HG02884 (cell line): ENCODE measurements at regions not wholly inside any gene's neighbourhood (a gene's known extent, or its start where the extent isn't known, plus 50 kb on each side); places are given as distances from the start of the nearest gene placed in this dataset.
"Not testable (repeated sequence)": the region's sequence is repeated elsewhere in the genome, so short reads cannot be mapped to it uniquely, and the experiment has no call there.

Experiments
- ATAC-seq: cut with Tn5 transposase; IDR thresholded peaks from one replicate; pipeline ENCODE4 v1.9.1; 2021; ENCODE audit warnings: mild to moderate bottlenecking, moderate library complexity; ENCODE audit not compliant: unreplicated experiment

DNA sequence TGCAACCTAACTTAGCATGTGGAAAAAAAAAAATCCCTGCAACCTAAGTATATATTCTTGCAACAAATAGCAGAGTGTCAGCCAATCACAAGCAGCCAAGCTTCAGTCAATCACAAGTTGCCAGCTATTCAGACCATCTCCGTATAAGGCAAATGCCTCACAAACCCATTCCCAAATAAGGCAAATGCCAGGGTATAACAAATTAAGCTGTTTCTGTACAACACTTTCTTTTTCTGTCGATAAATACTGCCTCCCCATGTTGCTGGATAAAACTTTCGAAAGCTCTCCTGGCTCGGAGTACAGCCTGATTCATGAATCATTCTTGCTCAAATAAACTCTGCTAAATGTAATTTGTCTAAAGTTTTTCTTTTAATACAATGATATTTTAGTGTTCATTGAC lies 460.7 kb upstream of the SMIM31 start:
- ATAC-seq, result no peak

DNA sequence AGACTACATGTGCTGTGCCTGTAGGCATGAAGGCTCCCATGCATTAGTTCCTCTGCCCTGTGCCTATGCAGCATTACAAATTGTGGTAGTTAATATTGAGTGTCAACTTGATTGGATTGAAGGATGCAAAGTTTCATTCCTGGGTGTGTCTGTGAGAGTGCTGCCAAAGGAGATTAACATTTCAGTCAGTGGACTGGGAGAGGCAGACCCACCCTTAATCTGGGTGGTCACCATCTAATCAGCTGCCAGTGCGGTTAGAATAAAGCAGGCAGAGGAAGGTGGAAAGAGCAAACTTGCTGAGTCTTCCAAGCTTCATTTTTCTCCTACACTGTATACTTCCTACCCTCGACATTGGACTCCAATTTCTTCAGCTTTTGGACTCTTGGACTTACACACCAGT lies 460.2 kb upstream of the SMIM31 start:
- ATAC-seq, result no peak

DNA sequence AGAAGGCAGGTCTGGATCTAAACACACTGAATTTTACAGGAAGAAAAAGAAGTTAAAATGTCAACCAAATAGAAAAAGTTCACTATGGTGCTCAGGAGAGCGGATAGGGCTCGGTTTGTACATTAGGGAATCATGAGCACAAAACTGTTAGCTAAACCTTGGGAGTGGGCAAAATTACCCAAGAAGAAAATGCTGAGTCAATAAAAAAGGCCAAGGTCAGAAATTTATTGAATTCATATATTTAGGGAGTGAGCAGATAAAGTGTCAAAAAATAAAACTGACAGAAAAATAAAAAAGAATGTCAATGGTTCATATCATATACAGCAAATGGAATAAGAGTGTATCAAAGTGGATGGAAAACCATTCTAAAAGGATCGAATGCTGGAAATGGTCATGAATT lies 452.5 kb upstream of the SMIM31 start:
- no peak for ATAC-seq

DNA sequence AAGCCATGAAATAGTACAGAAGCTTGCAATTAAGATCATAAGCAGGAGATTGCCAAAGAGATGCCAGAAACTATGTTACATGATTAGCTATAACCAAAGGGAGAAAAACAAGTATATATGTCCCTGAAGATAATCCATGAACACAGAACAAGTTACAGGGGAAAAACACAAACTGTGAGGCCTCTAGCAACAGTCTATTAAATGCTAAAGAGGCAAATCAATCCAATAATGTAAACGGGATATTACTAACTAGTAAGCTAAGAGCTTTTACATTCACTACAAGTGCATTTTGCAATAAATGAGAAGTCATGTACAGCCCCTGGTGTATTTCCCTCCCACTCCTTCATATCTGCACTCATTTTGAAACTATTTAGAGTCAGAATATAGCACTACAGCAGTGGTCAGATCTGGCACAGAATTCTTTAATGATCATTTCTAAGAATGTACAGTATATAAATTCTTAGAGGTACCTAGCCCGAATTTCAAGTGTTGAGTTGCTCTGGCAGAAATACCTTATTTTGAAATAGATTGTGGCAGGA lies 449.8 kb upstream of the SMIM31 start:
- ATAC-seq, result peak; percentile 96

DNA sequence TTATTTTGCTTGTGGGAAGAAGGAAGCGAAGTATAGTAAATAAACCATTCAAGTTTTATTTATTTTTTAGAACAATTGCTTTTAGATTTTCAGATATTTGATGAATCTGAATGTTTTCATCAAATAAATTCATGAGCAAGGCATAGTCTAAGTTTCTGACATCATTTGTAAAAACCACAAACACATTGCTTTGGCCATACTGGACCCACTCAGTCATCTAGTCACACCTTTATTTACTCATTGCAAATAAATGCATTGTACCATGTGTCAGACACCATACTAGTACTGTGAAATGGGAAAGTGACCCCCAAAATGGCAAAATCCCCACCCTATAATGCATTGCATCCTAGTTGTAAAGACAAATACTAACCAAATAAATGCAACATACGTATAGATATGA lies 449.1 kb upstream of the SMIM31 start:
- no peak for ATAC-seq

DNA sequence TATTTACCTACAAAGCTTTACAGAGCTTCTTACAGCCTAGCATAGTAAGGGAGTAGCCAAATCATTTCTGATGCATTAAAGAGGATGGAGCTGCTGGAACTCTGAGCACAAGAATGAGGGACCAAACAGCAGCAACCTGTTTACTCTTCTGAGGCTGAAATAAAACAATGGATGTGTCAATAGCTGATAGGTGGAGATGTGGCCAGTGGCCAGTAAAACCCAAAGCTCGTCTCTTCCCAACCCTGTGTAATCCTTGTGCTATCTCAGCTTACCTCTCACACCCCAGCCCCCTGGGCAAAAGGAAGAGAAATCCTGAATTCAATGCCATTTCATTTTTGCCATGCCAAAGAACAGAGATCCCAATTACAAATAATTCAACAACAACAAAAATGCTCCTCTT lies 446.7 kb upstream of the SMIM31 start:
- no peak for ATAC-seq

DNA sequence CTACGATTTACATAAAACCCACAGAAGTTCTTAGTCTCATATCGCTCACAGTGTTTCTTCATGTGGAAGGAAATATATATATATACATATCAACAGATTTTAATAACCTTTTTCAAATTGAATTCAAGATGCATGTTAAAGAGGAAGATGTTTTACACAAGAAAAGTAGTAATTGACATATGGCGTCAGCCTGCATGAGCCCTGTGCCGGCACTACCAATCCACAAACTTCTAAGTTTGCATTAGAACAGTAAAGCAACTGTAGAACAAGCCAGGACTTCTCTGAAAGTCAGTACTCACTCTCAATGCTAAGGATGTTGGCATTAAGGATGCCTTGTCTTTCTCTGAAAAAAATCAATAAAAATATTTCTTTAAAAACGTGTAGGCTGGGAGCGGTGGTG lies 441.3 kb upstream of the SMIM31 start:
- ATAC-seq, result no peak

DNA sequence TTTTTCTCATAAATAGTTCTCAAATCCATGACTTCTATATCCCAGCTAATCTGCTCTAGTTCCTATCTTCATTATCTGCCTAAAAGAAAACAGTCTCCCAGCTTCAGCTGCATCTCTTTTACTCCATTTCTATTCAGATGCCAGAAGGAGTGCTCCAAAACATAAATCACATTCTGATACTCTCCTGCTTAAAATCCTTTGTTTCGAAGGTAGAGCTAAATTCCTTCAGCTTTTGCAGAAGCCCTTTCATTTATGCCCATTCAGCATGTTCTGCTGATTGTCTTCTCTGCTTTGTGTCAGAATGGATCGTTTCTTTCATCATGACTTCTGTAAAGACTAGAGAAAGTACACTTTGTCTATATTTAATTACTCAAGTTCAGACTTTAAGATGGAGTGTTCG lies 440.1 kb upstream of the SMIM31 start:
- no peak for ATAC-seq

DNA sequence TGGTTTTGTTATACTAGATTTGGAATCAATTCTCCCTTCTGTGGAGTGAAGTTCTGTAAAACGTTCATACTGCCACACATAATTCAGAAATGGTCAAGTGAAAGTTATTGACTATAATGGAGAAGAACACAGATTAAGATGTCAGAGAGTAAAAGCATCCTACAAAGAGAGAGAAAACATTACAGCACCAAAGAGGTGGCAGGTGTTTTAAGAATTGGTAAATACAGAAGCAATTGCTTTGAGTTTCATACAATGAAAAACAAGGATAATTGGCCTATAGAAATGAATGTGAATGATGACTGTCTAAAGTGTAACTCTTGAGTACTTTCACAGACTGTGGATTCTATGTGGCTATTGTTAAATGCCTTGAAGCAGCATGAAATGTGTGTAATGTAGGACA lies 435.6 kb upstream of the SMIM31 start:
- no peak for ATAC-seq

DNA sequence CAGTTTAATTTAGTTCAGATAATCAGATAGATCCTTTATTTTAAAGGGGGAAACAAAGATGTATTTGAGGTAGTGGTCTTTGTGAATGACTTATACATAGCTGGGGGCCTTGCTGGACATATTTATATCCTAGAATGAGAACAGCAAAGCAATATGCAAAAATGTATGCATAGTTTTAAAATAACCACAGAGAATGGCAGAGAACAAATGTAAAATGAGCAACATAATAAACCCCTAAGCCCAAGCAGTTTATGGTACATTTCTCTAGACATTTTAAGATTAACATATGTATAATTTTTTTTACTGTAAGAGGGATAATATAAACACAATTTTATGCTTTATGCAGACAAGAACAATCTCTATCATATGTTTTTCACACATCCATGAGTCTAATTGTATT lies 434.2 kb upstream of the SMIM31 start:
- no peak for ATAC-seq

DNA sequence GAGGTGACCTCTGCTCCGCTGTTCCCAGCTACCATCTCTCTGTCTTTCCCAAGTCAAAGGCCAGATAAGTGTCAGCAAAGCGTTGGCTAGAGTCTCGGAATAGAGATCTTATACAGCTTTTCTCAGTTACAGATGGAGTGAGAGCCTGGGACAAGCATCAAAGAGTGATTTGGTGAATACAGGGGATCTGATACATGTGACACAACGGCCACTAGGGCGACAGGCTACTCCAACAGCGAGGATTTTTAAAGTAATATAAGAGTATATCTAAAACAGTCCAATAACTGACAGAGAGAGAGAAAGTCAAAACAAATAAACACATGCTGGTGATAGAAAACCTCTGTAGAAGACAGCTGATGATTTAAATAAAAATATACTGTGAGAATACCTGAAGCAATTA lies 433.1 kb upstream of the SMIM31 start:
- ATAC-seq, result no peak

DNA sequence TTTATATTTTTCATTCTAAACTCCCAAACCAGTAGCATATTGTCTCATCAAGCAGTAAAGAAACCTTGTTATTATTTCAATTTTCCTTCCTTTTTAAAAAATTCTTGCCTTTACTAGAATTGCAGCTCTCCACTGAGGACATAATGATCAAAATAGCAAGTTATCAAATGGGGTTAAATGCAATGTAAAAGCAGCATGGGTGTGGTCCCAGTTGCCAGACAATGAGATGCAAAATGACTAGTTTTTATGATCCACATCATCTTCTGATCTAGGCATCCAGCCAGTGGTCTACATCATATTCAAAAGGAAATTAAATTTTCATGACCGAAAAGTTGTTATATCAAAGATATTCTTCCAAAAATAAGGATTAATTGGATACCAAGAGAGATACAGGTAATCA lies 427.9 kb upstream of the SMIM31 start:
- ATAC-seq, result no peak

DNA sequence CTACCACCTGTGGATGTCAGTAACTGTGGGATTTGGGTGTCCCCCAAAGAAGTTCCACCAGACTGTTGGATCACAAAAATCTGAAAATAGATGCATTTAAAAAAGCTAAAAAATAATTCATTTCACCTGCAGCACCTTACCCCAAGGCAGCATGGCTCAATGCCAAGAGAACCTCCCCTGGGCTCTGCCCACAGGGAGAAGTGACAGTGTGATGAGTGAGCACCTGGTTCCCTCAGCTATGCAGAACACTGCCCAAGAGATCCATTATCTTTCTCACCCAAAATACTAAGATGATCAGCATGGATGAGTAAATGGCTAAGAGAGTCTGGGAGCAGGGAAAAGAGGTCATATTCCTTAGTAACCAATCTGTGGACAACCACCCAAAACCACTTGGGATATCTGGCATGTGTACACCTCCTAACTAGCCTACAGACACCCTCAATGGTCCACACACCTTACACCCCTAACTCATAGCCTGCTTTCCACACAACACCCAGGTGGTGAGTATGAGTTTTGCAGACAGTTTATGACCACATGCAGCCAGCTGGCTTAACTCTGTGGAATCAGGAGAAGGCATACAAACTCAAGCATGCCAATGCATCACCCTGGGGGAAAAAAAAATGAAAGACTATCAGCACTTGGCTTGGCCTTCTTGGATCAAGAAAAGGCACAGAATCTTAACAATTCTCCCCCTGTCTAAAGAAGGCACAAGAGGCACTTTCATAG lies 416.5 kb upstream of the SMIM31 start:
- no peak for ATAC-seq

DNA sequence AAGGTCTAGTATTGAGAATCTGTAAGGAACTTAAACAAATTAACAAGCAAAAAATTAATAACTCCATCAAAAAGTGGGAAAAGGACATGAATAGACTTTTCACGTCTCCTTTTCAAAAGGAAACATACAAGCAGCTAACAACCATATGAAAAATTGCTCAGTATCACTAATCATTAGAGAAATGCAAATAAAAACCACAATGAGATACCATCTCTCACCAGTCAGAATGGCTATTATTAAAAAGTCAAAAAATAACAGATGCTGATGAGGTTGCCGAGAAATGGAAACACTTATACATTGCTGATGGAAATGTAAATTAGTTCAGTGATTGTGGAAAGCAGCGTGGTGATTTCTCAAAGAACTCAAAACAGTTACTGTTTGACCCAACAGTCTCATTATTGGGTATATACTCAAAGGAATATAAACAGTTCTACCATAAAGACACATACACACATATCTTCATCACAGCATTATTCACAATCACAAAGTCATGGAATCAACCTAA lies 410.4 kb upstream of the SMIM31 start:
- no peak for ATAC-seq

DNA sequence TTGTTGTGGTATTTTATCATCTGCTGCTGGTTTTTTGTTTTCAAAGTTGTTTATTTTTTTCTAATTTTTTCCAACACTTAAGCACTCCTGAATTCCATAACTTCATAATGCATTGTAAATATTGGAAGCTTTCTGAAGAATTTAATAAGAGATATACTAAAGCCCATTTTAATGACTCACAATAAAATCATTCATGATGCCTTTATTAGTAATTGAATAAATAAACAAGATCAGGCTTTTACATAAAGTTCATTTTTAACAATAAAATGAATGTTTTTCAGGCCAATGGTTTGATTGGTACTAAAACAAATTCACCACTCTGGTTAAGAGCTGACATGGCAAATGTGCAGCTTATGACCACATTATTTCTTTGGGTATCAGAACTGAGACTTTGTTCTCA lies 408.2 kb upstream of the SMIM31 start:
- no peak for ATAC-seq

DNA sequence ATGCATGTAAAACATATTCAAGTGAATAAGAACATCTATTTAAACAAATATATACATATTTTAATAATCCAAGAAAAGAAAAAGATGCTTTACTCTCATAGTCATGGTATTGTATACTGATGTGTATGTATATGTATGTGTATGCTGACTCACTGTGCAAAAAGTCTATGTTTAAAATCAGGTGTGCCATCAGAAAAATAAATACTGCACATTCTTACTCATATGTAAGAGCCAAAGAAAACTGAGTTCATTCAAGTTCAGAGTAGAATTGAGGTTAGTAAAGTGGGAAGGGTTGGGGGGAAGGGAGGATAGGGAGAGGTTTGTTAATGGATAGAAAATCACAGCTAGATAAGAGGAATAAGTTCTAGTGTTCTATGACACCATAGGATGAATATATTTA lies 403.9 kb upstream of the SMIM31 start:
- no peak for ATAC-seq

DNA sequence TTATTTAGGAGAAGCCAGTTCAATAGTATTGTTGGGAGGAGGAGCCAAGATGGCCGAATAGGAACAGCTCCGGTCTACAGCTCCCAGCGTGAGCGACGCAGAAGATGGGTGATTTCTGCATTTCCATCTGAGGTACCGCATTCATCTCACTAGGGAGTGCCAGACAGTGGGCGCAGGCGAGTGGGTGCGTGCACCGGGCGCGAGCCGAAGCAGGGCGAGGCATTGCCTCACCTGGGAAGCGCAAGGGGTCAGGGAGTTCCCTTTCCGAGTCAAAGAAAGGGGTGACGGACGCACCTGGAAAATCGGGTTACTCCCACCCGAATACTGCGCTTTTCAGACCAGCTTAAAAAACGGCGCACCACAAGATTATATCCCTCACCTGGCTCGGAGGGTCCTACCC lies 403.2 kb upstream of the SMIM31 start:
- ATAC-seq, result not testable (repeated sequence)

DNA sequence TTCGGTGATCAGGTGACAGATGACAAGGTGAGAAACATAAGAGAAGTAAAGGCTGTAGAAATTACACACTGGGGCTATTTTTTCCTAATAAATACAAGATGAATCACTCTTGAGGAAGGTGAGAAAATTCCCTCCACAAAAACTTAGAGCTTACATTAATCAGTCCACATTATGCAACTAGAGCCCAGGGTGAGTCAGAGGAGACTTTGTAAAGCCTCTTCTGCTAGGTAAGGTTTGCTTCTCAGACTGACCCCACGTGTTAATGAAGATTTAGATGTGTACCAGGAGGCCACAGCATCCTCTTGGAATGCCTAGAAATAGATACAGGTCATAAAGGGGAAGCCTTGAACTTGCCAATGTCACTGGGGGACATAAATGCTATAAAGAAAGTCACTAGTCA lies 396.0 kb upstream of the SMIM31 start:
- no peak for ATAC-seq

DNA sequence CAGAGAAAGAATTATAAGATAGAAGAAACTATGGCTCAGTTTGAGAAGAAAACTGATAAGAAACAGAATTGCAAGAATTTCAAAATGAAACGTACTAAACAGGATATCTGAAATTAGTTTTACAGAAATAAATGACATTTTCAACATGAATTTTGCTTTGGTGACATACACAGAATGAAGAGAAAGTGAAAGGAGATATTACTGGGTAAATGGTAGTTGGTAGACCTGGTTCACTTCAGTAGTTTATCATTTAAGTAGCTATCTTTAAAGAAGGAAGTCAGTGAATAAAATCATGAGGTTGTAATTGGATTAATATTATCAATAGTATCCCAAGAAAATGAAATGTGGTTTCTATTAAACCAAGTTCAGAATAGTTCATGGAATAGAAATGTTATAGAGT lies 395.5 kb upstream of the SMIM31 start:
- ATAC-seq, result no peak

DNA sequence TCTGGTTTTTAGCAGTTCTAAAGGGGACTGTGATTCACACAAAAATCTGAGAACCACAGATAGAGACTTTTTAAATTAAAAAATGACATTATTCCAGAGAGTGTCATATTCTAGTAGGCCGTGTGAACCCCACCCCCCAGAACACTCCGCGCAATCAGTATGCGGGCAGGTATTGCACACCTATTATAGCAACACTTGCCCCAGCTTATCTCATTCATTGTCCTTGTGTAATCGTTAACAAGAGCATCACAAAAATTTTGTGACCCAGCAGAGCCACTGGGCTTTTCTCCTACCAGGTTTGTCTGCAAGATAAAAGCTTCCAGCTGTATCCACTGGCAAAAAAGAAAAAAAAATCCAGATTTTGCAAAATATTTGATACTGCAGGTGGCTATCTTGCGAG lies 394.1 kb upstream of the SMIM31 start:
- no peak for ATAC-seq

DNA sequence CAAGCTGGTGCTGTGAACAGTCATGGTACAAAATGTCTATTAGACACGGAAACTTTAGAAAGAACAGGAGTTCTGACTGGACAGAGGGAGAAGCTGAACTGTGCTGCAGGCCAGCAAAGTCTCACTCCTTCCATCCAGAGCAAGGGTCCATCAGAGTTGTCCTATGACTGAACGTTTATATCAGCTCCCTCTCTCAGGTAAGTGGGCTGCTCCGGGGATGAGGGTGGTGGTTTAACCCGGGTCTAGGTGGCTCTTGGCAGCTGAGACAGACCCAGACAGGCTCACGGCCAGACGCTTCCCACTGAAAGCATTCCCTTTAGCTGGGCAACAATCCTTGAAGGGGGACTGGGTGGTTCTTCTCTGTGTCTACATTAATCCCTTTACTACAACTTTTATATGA lies 385.0 kb upstream of the SMIM31 start:
- ATAC-seq, result no peak

DNA sequence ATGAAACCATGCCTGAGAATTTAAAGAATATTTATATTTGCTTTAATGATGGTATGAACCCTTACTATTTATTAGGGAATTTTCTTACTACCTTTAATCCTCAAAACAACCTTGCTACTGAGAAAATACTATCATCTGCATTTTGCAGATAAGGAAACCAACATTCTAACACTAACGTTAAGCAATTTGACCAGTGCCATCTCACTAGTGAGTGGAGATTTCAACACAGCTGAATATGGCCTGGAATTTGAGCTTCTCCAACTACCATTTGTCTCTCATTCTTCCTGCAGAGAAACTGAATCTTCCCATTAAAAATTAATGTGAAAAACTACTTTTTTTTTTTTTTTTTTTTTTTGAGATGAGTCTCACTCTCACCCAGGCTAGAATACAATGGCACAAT lies 380.9 kb upstream of the SMIM31 start:
- no peak for ATAC-seq

DNA sequence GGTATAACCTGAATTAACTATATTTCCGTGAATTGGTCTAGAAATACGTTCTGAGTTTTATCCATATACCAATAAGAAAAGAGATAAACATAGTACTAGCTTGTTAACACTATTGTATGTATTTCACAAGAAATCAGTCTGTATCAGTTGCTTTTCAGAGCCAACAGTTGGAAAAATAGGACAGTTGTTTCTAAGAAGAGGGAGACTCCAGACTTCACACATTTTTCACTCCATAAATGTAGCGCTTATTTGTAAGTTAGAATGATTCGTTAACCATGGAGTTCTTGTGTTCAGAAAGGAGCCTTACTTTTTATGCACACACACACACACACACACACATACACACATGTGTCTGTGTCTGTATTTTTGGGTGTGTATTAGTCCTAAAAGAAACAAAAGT lies 376.7 kb upstream of the SMIM31 start:
- no peak for ATAC-seq
